WTC11 (cell line): ENCODE measurements at regions not wholly inside any gene's neighbourhood (a gene's known extent, or its start where the extent isn't known, plus 50 kb on each side); places are given as distances from the start of the nearest gene placed in this dataset.

Experiments
- CTCF ChIP-seq: fragments of 200-600 bp; IDR thresholded peaks from 2 replicates; pipeline ENCODE4 v1.8.0; 2022; ENCODE audit warnings: antibody characterized with exemption
- ESRRA ChIP-seq: sonication (generic); formaldehyde crosslinking; IDR thresholded peaks from 2 replicates; pipeline ENCODE4 v1.8.1; 2022; ENCODE audit warnings: mild to moderate bottlenecking, missing genetic modification reagents, borderline replicate concordance
- IRF1 ChIP-seq: sonication (generic); formaldehyde crosslinking; IDR thresholded peaks from 2 replicates; pipeline ENCODE4 v1.8.0; 2023; ENCODE audit warnings: missing genetic modification reagents
- IRF2 ChIP-seq: sonication (generic); formaldehyde crosslinking; IDR thresholded peaks from 2 replicates; pipeline ENCODE4 v1.8.0; 2022; ENCODE audit warnings: low read depth, missing genetic modification reagents, borderline replicate concordance
- JUN ChIP-seq: sonication (generic); formaldehyde crosslinking; IDR thresholded peaks from 2 replicates; pipeline ENCODE4 v1.8.0; 2023; ENCODE audit warnings: mild to moderate bottlenecking, missing genetic modification reagents
- KAT7 ChIP-seq: sonication (generic); formaldehyde crosslinking; IDR thresholded peaks from 2 replicates; pipeline ENCODE4 v1.8.1; 2023; ENCODE audit warnings: missing genetic modification reagents, mild to moderate bottlenecking, borderline replicate concordance
- SMAD4 ChIP-seq: sonication (generic); formaldehyde crosslinking; IDR thresholded peaks from 2 replicates; pipeline ENCODE4 v1.8.0; 2022; ENCODE audit warnings: mild to moderate bottlenecking, missing genetic modification reagents
- TEAD4 ChIP-seq: sonication (generic); formaldehyde crosslinking; IDR thresholded peaks from 2 replicates; pipeline ENCODE4 v1.8.0; 2022; ENCODE audit warnings: mild to moderate bottlenecking, missing genetic modification reagents
- TP53 ChIP-seq: sonication (generic); formaldehyde crosslinking; IDR thresholded peaks from 2 replicates; pipeline ENCODE4 v1.8.1; 2023; ENCODE audit warnings: mild to moderate bottlenecking, missing genetic modification reagents
- USF1 ChIP-seq: sonication (generic); formaldehyde crosslinking; IDR thresholded peaks from 2 replicates; pipeline ENCODE4 v1.8.0; 2022; ENCODE audit warnings: mild to moderate bottlenecking, missing genetic modification reagents
- USF2 ChIP-seq: sonication (generic); formaldehyde crosslinking; IDR thresholded peaks from 2 replicates; pipeline ENCODE4 v1.8.1; 2023; ENCODE audit warnings: mild to moderate bottlenecking, missing genetic modification reagents, moderate library complexity

GRCh38 chr2:8567469-8568260 lies 114.2 kb upstream of the ID2 start:
- no peak for TF ChIP-seq SMAD4 (CRISPR knock-in tag)
- TF ChIP-seq CTCF, result no peak
- TF ChIP-seq IRF1, result no peak
- no peak for TF ChIP-seq TEAD4
- no peak for TF ChIP-seq TP53
- no peak for TF ChIP-seq USF1 (CRISPR knock-in tag)
- no peak for TF ChIP-seq IRF2 (CRISPR knock-in tag)
- no peak for TF ChIP-seq USF2
- TF ChIP-seq KAT7, result no peak
- no peak for TF ChIP-seq ESRRA (CRISPR knock-in tag)
- TF ChIP-seq JUN, result no peak
